Right lobe of liver (tissue), 4 donors: ENCODE measurements at regions not wholly inside any gene's neighbourhood (a gene's known extent, or its start where the extent isn't known, plus 50 kb on each side); places are given as distances from the start of the nearest gene placed in this dataset.

Source experiments
- POLR2A ChIP-seq: fragments of 450-650 bp; IDR thresholded peaks from one replicate; pipeline ENCODE4 v1.6.1; 2017; ENCODE audit warnings: antibody characterized with exemption, mild to moderate bottlenecking
- TF ChIP-seq, protein P1 (sequence below), 4 donors: fragments of 200-600 bp in 3 of 4; fragments of 450-650 bp in 1 of 4; IDR thresholded peaks; one replicate each; pipeline versions ENCODE4 v1.5.1 to v1.8.0; 2016 to 2022; ENCODE audit warnings: antibody characterized with exemption in 4 of 4, mild to moderate bottlenecking in 2 of 4
- donor health status: DM: no; HTN: no; CAD: no.
- donor health status: DM: no; HTN: no; CAD: no.
- donor health status: DM: no; HTN: yes; CAD: no.

DNA sequence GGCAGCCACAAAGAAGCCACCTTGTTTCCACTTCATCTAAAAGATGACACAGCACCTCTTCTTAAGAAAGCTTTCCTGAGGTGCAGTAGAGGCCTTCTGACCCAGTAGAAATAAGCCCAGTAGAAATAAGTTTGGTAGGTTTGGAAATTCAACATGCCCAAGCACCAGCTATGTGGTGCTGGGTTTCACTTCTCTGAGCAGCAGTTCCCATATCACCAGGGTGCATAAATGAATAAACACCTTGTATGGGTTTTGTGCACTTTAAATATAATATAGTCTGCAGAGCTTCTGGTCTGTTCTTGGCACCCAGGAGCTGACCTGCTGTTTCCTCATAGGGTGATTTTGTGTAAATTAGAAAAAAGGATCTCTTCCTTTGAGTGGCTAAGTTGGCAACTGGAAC is 492.4 kb upstream of the SORCS1 start:
- TF ChIP-seq, protein P1, sequence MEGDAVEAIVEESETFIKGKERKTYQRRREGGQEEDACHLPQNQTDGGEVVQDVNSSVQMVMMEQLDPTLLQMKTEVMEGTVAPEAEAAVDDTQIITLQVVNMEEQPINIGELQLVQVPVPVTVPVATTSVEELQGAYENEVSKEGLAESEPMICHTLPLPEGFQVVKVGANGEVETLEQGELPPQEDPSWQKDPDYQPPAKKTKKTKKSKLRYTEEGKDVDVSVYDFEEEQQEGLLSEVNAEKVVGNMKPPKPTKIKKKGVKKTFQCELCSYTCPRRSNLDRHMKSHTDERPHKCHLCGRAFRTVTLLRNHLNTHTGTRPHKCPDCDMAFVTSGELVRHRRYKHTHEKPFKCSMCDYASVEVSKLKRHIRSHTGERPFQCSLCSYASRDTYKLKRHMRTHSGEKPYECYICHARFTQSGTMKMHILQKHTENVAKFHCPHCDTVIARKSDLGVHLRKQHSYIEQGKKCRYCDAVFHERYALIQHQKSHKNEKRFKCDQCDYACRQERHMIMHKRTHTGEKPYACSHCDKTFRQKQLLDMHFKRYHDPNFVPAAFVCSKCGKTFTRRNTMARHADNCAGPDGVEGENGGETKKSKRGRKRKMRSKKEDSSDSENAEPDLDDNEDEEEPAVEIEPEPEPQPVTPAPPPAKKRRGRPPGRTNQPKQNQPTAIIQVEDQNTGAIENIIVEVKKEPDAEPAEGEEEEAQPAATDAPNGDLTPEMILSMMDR (IDR thresholded peaks at IDR 0.05) = no peak
- no peak for TF ChIP-seq POLR2A
